A673 (cell line): ENCODE measurements at regions not wholly inside any gene's neighbourhood (a gene's known extent, or its start where the extent isn't known, plus 50 kb on each side); places are given as distances from the start of the nearest gene placed in this dataset.

Experiments
- EZH2 ChIP-seq: fragments of 200-600 bp; sonication (generic); IDR thresholded peaks from 2 replicates; pipeline ENCODE4 v1.6.1; 2017; ENCODE audit warnings: borderline replicate concordance, low read depth, mild to moderate bottlenecking, mixed read lengths, antibody characterized with exemption, low read length; ENCODE audit not compliant: poor library complexity, severe bottlenecking
- TF ChIP-seq, protein P1 (sequence below): fragments of 300-800, 200-600 bp; sonication (generic); conservative IDR thresholded peaks from 2 replicates; pipeline ENCODE4 v1.5.1; 2017; ENCODE audit warnings: low read depth, mild to moderate bottlenecking, antibody characterized with exemption, low read length, moderate library complexity, mixed read lengths

DNA sequence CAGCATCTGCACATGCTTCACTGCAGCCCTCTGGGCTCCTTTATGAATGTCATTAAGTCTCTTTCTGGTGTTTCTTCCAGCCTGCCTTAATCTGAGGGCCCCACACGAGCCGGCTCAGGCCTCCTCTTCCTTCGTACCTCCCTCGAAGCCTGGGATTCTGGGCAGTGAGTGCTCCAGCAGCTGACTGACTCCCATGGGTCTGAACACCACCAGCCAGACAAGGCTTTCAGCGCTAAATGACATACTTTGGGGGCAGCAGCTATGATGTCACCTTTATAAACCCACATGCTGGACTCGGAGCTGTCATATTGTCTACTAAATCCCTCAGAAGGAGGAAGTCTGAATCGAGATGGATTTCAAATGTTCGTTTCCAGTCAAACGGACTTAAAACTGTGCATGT is 127.1 kb downstream of the TRIM29 start:
- TF ChIP-seq, protein P1, sequence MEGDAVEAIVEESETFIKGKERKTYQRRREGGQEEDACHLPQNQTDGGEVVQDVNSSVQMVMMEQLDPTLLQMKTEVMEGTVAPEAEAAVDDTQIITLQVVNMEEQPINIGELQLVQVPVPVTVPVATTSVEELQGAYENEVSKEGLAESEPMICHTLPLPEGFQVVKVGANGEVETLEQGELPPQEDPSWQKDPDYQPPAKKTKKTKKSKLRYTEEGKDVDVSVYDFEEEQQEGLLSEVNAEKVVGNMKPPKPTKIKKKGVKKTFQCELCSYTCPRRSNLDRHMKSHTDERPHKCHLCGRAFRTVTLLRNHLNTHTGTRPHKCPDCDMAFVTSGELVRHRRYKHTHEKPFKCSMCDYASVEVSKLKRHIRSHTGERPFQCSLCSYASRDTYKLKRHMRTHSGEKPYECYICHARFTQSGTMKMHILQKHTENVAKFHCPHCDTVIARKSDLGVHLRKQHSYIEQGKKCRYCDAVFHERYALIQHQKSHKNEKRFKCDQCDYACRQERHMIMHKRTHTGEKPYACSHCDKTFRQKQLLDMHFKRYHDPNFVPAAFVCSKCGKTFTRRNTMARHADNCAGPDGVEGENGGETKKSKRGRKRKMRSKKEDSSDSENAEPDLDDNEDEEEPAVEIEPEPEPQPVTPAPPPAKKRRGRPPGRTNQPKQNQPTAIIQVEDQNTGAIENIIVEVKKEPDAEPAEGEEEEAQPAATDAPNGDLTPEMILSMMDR: no peak
- no peak for TF ChIP-seq EZH2
